ENCODE measurements at regions not wholly inside any gene's neighbourhood (a gene's known extent, or its start where the extent isn't known, plus 50 kb on each side); places are given as distances from the start of the nearest gene placed in this dataset.

DNA sequence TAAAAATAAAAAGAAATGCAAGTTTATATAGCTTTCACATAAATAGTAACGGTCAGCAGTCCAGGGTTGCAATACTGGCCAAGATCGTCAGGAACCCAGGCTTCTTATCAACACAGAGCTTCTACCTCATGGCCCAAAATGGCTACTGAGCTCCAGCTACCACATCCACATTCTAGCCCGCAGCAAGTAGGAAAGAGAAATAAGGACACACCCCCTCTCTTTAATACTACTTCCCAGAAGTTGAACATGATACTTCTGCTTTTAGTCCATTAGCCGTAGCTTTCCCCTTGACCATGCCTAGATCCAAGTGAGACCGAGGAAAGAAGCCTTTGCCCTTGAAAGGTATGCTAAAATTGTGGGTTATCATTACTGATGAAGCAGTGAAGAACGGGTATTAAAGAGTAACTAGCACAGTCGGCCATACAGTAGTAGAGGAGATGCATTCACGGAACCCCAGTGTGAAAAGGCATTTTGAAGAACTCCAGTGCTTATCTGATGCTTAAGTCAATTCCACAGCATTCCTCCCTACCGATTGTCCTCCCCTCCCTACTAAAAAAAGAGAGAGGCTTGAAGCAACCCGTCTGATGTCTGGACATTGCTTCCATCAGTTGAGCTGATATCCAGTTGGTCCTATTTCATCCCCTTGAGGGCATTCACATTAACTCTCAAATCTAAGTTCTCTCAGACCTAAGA lies 226.9 kb upstream of the RREB1 start:
- Histone ChIP-seq H3K27ac (ENCODE audit: low read depth in 1 of 2, low read length in 2 of 2) (no peak overlapping the region), H3K4me1 (ENCODE audit: control insufficient read depth in 4 of 4, insufficient read depth in 4 of 4, low read length in 3 of 4) (peaks cover 0 to 6% (median 3%) of the 10 kb centered on the region in 4 donors), H3K9me3 (ENCODE audit: control insufficient read depth in 4 of 4, low read length in 3 of 4) (no peaks in the 10 kb centered on the region), H3K9ac (ENCODE audit: low read depth in 1 of 2, low read length in 2 of 2) (no peak overlapping the region), H3K36me3 (ENCODE audit: control insufficient read depth in 4 of 4, insufficient read depth in 3 of 4, low read depth in 1 of 4, low read length in 3 of 4) (no peaks in the 10 kb centered on the region), H3K4me3 (ENCODE audit: low read depth in 1 of 3, low read length in 3 of 3) (no peak overlapping the region), H3K27me3 (ENCODE audit: control insufficient read depth in 4 of 4, insufficient read depth in 4 of 4, low read length in 3 of 4) (no peaks in the 10 kb centered on the region)
- DNase-seq (ENCODE audit: low spot score), result no peak
- 86% methylated on average over 10 of the region's 10 CpGs for WGBS
- TF ChIP-seq JUND (IDR thresholded peaks at IDR 0.05) (no peak), HNF4G (IDR thresholded peaks at IDR 0.05) (no peak), EGR1 (IDR thresholded peaks at IDR 0.05; ENCODE audit: low read depth in 2 of 2) (no peak), GABPA (IDR thresholded peaks at IDR 0.05 in 1 of 2, conservative IDR thresholded peaks at IDR 0.05 in 1 of 2) (no peak), HNF4A (conservative IDR thresholded peaks at IDR 0.05) (no peak), FOXA1 (IDR thresholded peaks at IDR 0.05) (no peak), SP1 (IDR thresholded peaks at IDR 0.05) (no peak), RAD21 (IDR thresholded peaks at IDR 0.05) (no peak), TAF1 (conservative IDR thresholded peaks at IDR 0.05) (no peak), RXRA (IDR thresholded peaks at IDR 0.05) (no peak), FOXA2 (IDR thresholded peaks at IDR 0.05) (no peak)
- TF ChIP-seq, protein P1, sequence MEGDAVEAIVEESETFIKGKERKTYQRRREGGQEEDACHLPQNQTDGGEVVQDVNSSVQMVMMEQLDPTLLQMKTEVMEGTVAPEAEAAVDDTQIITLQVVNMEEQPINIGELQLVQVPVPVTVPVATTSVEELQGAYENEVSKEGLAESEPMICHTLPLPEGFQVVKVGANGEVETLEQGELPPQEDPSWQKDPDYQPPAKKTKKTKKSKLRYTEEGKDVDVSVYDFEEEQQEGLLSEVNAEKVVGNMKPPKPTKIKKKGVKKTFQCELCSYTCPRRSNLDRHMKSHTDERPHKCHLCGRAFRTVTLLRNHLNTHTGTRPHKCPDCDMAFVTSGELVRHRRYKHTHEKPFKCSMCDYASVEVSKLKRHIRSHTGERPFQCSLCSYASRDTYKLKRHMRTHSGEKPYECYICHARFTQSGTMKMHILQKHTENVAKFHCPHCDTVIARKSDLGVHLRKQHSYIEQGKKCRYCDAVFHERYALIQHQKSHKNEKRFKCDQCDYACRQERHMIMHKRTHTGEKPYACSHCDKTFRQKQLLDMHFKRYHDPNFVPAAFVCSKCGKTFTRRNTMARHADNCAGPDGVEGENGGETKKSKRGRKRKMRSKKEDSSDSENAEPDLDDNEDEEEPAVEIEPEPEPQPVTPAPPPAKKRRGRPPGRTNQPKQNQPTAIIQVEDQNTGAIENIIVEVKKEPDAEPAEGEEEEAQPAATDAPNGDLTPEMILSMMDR (IDR thresholded peaks at IDR 0.05; ENCODE audit: low read depth, low read length, missing input control), result no peak
- TF ChIP-seq, protein P2, sequence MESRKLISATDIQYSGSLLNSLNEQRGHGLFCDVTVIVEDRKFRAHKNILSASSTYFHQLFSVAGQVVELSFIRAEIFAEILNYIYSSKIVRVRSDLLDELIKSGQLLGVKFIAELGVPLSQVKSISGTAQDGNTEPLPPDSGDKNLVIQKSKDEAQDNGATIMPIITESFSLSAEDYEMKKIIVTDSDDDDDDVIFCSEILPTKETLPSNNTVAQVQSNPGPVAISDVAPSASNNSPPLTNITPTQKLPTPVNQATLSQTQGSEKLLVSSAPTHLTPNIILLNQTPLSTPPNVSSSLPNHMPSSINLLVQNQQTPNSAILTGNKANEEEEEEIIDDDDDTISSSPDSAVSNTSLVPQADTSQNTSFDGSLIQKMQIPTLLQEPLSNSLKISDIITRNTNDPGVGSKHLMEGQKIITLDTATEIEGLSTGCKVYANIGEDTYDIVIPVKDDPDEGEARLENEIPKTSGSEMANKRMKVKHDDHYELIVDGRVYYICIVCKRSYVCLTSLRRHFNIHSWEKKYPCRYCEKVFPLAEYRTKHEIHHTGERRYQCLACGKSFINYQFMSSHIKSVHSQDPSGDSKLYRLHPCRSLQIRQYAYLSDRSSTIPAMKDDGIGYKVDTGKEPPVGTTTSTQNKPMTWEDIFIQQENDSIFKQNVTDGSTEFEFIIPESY (IDR thresholded peaks at IDR 0.05), result no peak
- TF ChIP-seq, protein P3, sequence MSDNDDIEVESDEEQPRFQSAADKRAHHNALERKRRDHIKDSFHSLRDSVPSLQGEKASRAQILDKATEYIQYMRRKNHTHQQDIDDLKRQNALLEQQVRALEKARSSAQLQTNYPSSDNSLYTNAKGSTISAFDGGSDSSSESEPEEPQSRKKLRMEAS (IDR thresholded peaks at IDR 0.05), result no peak

DNA sequence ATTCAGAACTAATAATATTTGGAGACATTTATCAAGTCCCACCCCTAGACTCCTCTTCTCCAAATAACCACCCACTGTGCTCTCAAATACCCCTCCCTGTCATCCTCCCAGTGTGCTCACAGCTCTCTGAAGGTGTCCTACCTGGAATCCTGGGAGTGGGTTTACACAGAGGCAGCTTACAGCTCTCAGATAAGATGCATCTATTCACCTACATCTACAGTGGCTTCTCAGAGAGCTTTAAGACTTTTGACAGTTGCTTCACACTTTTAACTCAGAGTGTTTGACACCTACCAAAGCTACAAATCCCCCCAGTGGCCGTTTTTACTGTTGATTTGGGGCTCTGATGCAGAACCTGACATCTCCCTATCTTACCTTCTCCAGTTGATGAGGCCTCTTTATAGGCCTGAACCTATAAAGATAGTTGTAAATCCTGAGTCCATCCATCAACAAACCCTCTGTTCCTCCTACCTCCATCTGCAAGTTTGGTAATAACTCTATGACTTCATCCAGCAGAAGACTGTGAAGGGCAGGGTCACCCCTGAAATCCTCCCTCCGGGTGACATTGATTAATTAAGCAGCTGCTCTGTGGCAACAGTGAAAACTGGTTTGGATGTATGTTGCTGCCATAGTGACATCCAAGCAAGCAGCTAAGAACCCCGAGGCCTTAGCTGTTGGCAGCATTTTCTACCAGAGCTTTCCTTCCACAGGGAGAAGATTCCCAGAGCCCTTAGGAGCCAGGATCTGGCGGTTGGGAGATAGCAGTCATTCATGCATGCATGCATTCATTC lies 226.1 kb upstream of the RREB1 start:
- no peak for DNase-seq (ENCODE audit: low spot score)
- H3K4me1 ChIP-seq (ENCODE audit: control insufficient read depth in 4 of 4, insufficient read depth in 4 of 4, low read length in 3 of 4), result peaks cover 0 to 8% (median 3%) of the 10 kb centered on the region in 4 donors
- TF ChIP-seq RXRA (IDR thresholded peaks at IDR 0.05) (no peak), TAF1 (conservative IDR thresholded peaks at IDR 0.05) (no peak), HNF4A (conservative IDR thresholded peaks at IDR 0.05) (no peak), RAD21 (IDR thresholded peaks at IDR 0.05) (no peak), SP1 (IDR thresholded peaks at IDR 0.05) (no peak), EGR1 (IDR thresholded peaks at IDR 0.05; ENCODE audit: low read depth in 2 of 2) (no peak)
- TF ChIP-seq, protein P4, sequence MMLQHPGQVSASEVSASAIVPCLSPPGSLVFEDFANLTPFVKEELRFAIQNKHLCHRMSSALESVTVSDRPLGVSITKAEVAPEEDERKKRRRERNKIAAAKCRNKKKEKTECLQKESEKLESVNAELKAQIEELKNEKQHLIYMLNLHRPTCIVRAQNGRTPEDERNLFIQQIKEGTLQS (IDR thresholded peaks at IDR 0.05), result no peak
- TF ChIP-seq, protein P1 (IDR thresholded peaks at IDR 0.05; ENCODE audit: low read depth, low read length, missing input control), result no peak
- TF ChIP-seq, protein P5, sequence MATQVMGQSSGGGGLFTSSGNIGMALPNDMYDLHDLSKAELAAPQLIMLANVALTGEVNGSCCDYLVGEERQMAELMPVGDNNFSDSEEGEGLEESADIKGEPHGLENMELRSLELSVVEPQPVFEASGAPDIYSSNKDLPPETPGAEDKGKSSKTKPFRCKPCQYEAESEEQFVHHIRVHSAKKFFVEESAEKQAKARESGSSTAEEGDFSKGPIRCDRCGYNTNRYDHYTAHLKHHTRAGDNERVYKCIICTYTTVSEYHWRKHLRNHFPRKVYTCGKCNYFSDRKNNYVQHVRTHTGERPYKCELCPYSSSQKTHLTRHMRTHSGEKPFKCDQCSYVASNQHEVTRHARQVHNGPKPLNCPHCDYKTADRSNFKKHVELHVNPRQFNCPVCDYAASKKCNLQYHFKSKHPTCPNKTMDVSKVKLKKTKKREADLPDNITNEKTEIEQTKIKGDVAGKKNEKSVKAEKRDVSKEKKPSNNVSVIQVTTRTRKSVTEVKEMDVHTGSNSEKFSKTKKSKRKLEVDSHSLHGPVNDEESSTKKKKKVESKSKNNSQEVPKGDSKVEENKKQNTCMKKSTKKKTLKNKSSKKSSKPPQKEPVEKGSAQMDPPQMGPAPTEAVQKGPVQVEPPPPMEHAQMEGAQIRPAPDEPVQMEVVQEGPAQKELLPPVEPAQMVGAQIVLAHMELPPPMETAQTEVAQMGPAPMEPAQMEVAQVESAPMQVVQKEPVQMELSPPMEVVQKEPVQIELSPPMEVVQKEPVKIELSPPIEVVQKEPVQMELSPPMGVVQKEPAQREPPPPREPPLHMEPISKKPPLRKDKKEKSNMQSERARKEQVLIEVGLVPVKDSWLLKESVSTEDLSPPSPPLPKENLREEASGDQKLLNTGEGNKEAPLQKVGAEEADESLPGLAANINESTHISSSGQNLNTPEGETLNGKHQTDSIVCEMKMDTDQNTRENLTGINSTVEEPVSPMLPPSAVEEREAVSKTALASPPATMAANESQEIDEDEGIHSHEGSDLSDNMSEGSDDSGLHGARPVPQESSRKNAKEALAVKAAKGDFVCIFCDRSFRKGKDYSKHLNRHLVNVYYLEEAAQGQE (IDR thresholded peaks at IDR 0.05), result no peak
- no peak overlapping the region for H3K4me3 ChIP-seq (ENCODE audit: low read depth in 1 of 3, low read length in 3 of 3)
- no peak overlapping the region for H3K9ac ChIP-seq (ENCODE audit: low read depth in 1 of 2, low read length in 2 of 2)
- H3K36me3 ChIP-seq (ENCODE audit: control insufficient read depth in 4 of 4, insufficient read depth in 3 of 4, low read depth in 1 of 4, low read length in 3 of 4), result no peaks in the 10 kb centered on the region
- WGBS, result 83% methylated on average over 4 of the region's 4 CpGs
- no peaks in the 10 kb centered on the region for H3K27me3 ChIP-seq (ENCODE audit: control insufficient read depth in 4 of 4, insufficient read depth in 4 of 4, low read length in 3 of 4)
- H3K9me3 ChIP-seq (ENCODE audit: control insufficient read depth in 4 of 4, low read length in 3 of 4), result no peaks in the 10 kb centered on the region
- no peak overlapping the region for H3K27ac ChIP-seq (ENCODE audit: low read depth in 1 of 2, low read length in 2 of 2)

Measured in liver (tissue), 8 donors.